AG09309 (cell line): ENCODE measurements at regions not wholly inside any gene's neighbourhood (a gene's known extent, or its start where the extent isn't known, plus 50 kb on each side); places are given as distances from the start of the nearest gene placed in this dataset.

ENCODE experiments used
- DNase-seq: peaks from one replicate; pipeline ENCODE4 v3.0.0-alpha.2; 2010; ENCODE audit warnings: low read depth
- H3K4me3 ChIP-seq: 2 replicates; pipeline ENCODE4 v1.5.1; 2011; ENCODE audit warnings: mild to moderate bottlenecking, low read depth, low read length, moderate library complexity; ENCODE audit not compliant: control insufficient read depth
- CTCF ChIP-seq: IDR thresholded peaks from 2 replicates; pipeline ENCODE4 v1.5.1; 2011; ENCODE audit warnings: mild to moderate bottlenecking, low read depth, low read length, inconsistent platforms; ENCODE audit not compliant: insufficient read depth, control insufficient read depth; ENCODE audit errors: missing control alignments

GRCh38 chr17:51398128-51398525 is 137.8 kb downstream of the UTP18 start:
- no peak overlapping the region for H3K4me3 ChIP-seq
- DNase-seq, result no peak
- no peak for TF ChIP-seq CTCF

- no peak for TF ChIP-seq CTCF
These were observed 138.3 kb downstream of the UTP18 start for GRCh38 chr17:51398687-51399086.

GRCh38 chr17:51401279-51401678 is 140.9 kb downstream of the UTP18 start:
- DNase-seq, result no peak
- no peak overlapping the region for H3K4me3 ChIP-seq
- no peak for TF ChIP-seq CTCF

More at GRCh38 chr17:51398687-51399086, 138.3 kb downstream of the UTP18 start:
- no peak for DNase-seq
- H3K4me3 ChIP-seq, result no peak overlapping the region

- TF ChIP-seq CTCF, result no peak
- H3K4me3 ChIP-seq, result no peak overlapping the region
- no peak for DNase-seq
These were observed 142.6 kb downstream of the UTP18 start for GRCh38 chr17:51402899-51403298.

GRCh38 chr17:51407576-51407975 is 147.2 kb downstream of the UTP18 start:
- no peak for DNase-seq
- TF ChIP-seq CTCF, result no peak
- no peak overlapping the region for H3K4me3 ChIP-seq

- DNase-seq, result no peak
These were observed 159.1 kb downstream of the UTP18 start for GRCh38 chr17:51419476-51419875.

More at GRCh38 chr17:51419476-51419875, 159.1 kb downstream of the UTP18 start:
- TF ChIP-seq CTCF, result no peak
- no peak overlapping the region for H3K4me3 ChIP-seq
